ENCODE measurements at regions not wholly inside any gene's neighbourhood (a gene's known extent, or its start where the extent isn't known, plus 50 kb on each side); places are given as distances from the start of the nearest gene placed in this dataset.

- TF ChIP-seq MAZ (IDR thresholded peaks at IDR 0.05; ENCODE audit: borderline replicate concordance, low read depth, low read length) (no peak), CEBPB (IDR thresholded peaks at IDR 0.05) (no peak), RFX5 (IDR thresholded peaks at IDR 0.05) (no peak), RAD21 (conservative IDR thresholded peaks at IDR 0.05 in 1 of 2, IDR thresholded peaks at IDR 0.05 in 1 of 2) (no peak), BHLHE40 (IDR thresholded peaks at IDR 0.05; ENCODE audit: low read depth, low read length) (no peak), PHF8 (IDR thresholded peaks at IDR 0.05; ENCODE audit: borderline replicate concordance, low read depth) (no peak), FOSL2 (IDR thresholded peaks at IDR 0.05) (no peak), FOSL2 (CRISPR knock-in tag; IDR thresholded peaks at IDR 0.05) (no peak), POLR2A (IDR thresholded peaks at IDR 0.05; ENCODE audit: low read length) (no peak), SMC3 (IDR thresholded peaks at IDR 0.05) (no peak), GATA3 (IDR thresholded peaks at IDR 0.05; ENCODE audit: borderline replicate concordance) (no peak), FOXS1 (CRISPR knock-in tag; IDR thresholded peaks at IDR 0.05) (no peak)
- TF ChIP-seq, protein P1, sequence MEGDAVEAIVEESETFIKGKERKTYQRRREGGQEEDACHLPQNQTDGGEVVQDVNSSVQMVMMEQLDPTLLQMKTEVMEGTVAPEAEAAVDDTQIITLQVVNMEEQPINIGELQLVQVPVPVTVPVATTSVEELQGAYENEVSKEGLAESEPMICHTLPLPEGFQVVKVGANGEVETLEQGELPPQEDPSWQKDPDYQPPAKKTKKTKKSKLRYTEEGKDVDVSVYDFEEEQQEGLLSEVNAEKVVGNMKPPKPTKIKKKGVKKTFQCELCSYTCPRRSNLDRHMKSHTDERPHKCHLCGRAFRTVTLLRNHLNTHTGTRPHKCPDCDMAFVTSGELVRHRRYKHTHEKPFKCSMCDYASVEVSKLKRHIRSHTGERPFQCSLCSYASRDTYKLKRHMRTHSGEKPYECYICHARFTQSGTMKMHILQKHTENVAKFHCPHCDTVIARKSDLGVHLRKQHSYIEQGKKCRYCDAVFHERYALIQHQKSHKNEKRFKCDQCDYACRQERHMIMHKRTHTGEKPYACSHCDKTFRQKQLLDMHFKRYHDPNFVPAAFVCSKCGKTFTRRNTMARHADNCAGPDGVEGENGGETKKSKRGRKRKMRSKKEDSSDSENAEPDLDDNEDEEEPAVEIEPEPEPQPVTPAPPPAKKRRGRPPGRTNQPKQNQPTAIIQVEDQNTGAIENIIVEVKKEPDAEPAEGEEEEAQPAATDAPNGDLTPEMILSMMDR (IDR thresholded peaks at IDR 0.05) = no peak
- TF ChIP-seq, protein P2, sequence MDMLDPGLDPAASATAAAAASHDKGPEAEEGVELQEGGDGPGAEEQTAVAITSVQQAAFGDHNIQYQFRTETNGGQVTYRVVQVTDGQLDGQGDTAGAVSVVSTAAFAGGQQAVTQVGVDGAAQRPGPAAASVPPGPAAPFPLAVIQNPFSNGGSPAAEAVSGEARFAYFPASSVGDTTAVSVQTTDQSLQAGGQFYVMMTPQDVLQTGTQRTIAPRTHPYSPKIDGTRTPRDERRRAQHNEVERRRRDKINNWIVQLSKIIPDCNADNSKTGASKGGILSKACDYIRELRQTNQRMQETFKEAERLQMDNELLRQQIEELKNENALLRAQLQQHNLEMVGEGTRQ (IDR thresholded peaks at IDR 0.05) = no peak
These were observed 79.5 kb downstream of the PCDH18 start for GRCh38 chr4:137452799-137453198.

Measured in A549 (cell line).